ENCODE measurements at regions not wholly inside any gene's neighbourhood (a gene's known extent, or its start where the extent isn't known, plus 50 kb on each side); places are given as distances from the start of the nearest gene placed in this dataset.
"Not testable (repeated sequence)": the region's sequence is repeated elsewhere in the genome, so short reads cannot be mapped to it uniquely, and the experiment has no call there.

DNA sequence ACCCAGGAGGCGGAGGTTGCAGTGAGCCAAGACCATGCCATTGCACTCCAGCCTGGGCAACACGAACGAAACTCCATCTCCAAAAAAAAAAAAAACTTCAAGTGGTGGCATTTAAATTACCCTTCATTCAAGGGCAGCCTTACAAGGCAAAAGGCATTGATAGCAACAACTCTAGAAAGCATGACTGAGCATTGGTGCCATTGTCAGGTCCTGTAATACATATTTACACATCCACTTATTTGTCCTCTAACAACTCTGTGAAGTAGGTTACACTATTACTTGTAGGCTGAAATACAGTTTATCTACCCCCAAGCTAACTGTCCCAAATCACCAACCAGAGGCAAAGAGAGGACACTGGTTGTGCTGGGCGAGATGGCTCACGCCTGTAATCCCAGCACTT is 52.7 kb upstream of the LARP1 start:
- ChIA-PET POLR2A (no interaction called here), CTCF (no interaction called here)
- Mint-ChIP-seq H3K4me3 (no peak overlapping the region), H3K27me3 (peaks cover 1% of the 10 kb centered on the region), H3K27ac (no peak overlapping the region), H3K4me1 (no peaks in the 10 kb centered on the region), H3K36me3 (ENCODE audit: low read depth) (no peaks in the 10 kb centered on the region), H3K9me3 (ENCODE audit: low read depth) (no peaks in the 10 kb centered on the region)
- DNase-seq (no peak), ATAC-seq (no peak)
- intact Hi-C loops (cut with DNase I, micrococcal nuclease) = no loop called here

DNA sequence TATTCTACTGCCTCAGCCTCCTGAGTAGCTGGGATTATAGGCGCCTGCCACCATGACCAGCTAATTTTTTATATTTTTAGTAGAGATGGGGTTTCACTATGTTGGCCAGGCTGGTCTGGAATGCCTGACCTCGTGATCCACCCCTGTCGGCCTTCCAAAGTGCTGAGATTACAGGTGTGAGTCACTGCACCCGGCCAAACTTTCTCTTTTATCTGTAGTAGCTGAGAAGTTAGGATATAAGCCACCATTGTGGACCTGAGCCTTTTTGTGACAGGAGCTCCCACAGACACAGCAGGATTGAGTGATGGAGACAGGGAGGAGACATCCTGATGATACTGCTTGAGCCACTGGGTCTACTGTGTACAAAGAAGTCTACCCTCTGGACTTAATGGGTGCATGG is 53.5 kb upstream of the LARP1 start:
- H3K4me3 Mint-ChIP-seq; CTCF ChIA-PET; intact Hi-C loops (cut with DNase I, micrococcal nuclease); DNase-seq; H3K27ac Mint-ChIP-seq; ATAC-seq; H3K27me3 Mint-ChIP-seq; H3K36me3 Mint-ChIP-seq (ENCODE audit: low read depth); H3K4me1 Mint-ChIP-seq; H3K9me3 Mint-ChIP-seq (ENCODE audit: low read depth); POLR2A ChIA-PET: not testable (repeated sequence)

DNA sequence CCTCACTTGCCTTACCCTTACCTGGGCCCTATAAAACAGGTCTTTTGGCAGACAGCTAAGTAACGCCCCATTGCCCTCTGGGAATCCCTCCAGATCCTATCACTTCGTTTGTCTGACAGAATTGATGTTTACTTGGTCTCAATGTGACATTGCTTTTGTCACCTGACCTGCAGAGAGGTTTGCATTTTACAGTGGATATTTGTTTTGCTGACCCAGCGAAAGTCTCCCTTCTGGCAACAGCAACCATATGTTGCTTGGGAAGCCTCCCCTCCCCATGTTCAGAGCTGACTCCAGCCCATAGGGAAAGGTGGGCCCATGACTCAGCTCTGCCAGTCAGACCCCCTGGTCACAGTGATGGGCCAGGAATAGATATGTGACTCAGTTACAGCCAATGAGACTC is 54.0 kb upstream of the LARP1 start:
- ATAC-seq (no peak), DNase-seq (no peak)
- intact Hi-C loops (cut with DNase I, micrococcal nuclease) = no loop called here
- H3K36me3 Mint-ChIP-seq (ENCODE audit: low read depth) = no peaks in the 10 kb centered on the region
- H3K27me3 Mint-ChIP-seq = peaks cover 2% of the 10 kb centered on the region
- H3K4me3 Mint-ChIP-seq = no peak overlapping the region
- no peaks in the 10 kb centered on the region for H3K9me3 Mint-ChIP-seq (ENCODE audit: low read depth)
- CTCF ChIA-PET = no interaction called here
- POLR2A ChIA-PET = no interaction called here
- H3K27ac Mint-ChIP-seq = no peak overlapping the region
- H3K4me1 Mint-ChIP-seq = no peaks in the 10 kb centered on the region

DNA sequence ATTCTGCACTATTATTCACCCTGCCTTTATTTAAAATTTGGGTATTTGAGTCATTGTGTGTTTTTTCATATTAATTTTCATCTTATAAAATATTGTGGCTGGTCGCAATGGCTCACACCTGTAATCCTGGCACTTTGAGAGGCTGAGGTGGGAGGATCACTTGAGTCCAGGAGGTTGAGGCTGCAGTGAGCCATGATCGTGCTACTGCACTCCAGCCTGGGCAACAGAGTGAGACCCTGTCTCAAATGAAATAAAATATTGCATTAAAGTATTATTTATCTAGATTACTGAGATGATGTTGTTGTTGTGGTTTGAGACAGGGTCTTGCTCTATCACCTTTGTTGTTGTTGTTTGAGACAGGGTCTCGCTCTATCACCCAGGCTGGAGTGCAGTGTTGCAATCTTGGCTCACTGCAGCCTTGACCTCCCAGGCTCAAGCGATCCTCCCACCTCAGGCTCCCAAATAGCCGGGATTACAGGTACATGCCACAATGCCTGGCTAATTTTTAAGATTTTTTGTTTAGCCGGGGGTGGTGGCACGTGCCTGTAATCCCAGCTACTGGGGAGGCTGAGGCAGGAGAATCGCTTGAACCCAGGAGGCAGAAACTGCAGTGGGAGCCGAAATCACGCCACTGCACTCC is 54.8 kb upstream of the LARP1 start:
- DNase-seq; H3K4me1 Mint-ChIP-seq; H3K9me3 Mint-ChIP-seq (ENCODE audit: low read depth); H3K27ac Mint-ChIP-seq; POLR2A ChIA-PET; ATAC-seq; intact Hi-C loops (cut with DNase I, micrococcal nuclease); H3K36me3 Mint-ChIP-seq (ENCODE audit: low read depth); H3K4me3 Mint-ChIP-seq; H3K27me3 Mint-ChIP-seq: not testable (repeated sequence)
- CTCF ChIA-PET = interaction anchor here (1.0 to 1.5 kb wide), 2 partner anchors 14 to 16 kb away, joined by 3 to 4 read pairs; no protein-coding TSS in a partner anchor

DNA sequence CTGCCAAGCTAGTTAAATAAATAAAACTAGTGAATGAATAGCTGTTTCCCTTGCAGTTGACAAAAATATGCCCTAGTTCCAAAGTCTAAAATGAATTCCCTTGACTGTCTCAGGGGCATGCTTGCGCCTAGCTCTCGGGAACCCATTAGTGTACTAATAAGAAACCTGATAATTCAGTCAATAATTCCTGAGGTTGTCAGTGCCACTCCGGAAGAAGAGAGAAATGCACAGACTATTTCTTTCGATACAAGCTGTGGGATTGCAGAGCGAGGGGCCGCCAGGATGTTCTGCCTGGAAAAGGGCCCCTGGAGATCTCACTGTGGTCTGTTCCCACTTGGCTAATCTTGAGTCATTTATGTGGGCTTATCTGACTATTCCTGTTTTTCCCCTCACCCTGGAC is 56.4 kb upstream of the LARP1 start:
- Mint-ChIP-seq H3K4me3 (no peak overlapping the region), H3K27ac (no peak overlapping the region), H3K36me3 (ENCODE audit: low read depth) (no peaks in the 10 kb centered on the region), H3K4me1 (no peaks in the 10 kb centered on the region), H3K27me3 (peaks cover 2% of the 10 kb centered on the region), H3K9me3 (ENCODE audit: low read depth) (no peaks in the 10 kb centered on the region)
- ChIA-PET POLR2A (no interaction called here), CTCF (interaction anchor here (1.5 to 1.7 kb wide), 2 partner anchors 17 to 48 kb away, joined by 4 read pairs; no protein-coding TSS in a partner anchor)
- no peak for DNase-seq
- intact Hi-C loops (cut with DNase I, micrococcal nuclease) = no loop called here
- ATAC-seq = no peak

DNA sequence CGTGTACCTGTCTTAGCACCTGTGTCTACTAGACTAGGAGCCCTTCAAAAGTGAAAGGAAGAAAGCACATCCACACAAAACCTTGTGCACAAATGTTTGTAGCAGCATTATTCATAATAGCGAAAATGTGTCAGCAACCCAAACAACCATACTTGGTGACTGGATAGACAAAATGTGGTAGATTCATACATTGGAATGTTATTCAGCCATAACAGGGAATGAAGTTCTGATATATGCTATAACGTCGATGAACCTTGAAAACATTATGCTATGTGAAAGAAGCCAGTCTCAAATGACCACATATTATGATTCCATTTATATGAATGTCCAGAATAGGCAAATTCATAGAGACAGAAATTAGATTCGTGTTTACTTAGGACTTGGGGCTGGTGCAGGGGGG is 57.8 kb upstream of the LARP1 start:
- Mint-ChIP-seq H3K4me1 (no peaks in the 10 kb centered on the region), H3K9me3 (ENCODE audit: low read depth) (no peaks in the 10 kb centered on the region), H3K4me3 (no peak overlapping the region), H3K27ac (no peak overlapping the region), H3K27me3 (peaks cover 5% of the 10 kb centered on the region), H3K36me3 (ENCODE audit: low read depth) (no peaks in the 10 kb centered on the region)
- intact Hi-C loops (cut with DNase I, micrococcal nuclease) = no loop called here
- no peak for DNase-seq
- ChIA-PET POLR2A (no interaction called here), CTCF (interaction anchor here (1.7 kb wide), 1 partner anchor 47 kb away, joined by 4 read pairs; no protein-coding TSS in a partner anchor)
- ATAC-seq = no peak

DNA sequence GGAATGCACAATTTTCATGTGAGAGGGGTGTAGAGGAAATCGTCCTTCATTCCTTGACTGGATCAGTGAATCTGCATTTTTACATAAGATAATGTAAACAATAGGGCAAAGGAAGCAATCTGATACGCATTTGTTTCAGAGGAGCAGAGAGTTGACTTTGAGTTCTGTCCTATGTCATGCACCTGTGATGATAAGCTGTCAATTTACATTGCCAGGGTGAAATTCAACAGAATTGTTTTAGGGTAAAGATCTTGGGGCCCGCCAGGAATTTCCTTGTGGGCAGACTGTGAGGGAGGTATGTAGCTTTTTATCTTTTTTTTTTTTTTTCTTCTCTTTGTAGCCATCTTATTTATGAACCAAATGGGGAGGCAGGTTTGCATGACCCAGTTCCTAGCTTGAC is 58.3 kb upstream of the LARP1 start:
- ChIA-PET CTCF (interaction anchor here (1.7 kb wide), 1 partner anchor 46 kb away, joined by 4 read pairs; no protein-coding TSS in a partner anchor), POLR2A (no interaction called here)
- DNase-seq (no peak), ATAC-seq (no peak)
- no peaks in the 10 kb centered on the region for H3K4me1 Mint-ChIP-seq
- intact Hi-C loops (cut with DNase I, micrococcal nuclease) = no loop called here
- H3K36me3 Mint-ChIP-seq (ENCODE audit: low read depth) = no peaks in the 10 kb centered on the region
- H3K27ac Mint-ChIP-seq = no peak overlapping the region
- no peaks in the 10 kb centered on the region for H3K9me3 Mint-ChIP-seq (ENCODE audit: low read depth)
- peaks cover 10% of the 10 kb centered on the region for H3K27me3 Mint-ChIP-seq
- no peak overlapping the region for H3K4me3 Mint-ChIP-seq

DNA sequence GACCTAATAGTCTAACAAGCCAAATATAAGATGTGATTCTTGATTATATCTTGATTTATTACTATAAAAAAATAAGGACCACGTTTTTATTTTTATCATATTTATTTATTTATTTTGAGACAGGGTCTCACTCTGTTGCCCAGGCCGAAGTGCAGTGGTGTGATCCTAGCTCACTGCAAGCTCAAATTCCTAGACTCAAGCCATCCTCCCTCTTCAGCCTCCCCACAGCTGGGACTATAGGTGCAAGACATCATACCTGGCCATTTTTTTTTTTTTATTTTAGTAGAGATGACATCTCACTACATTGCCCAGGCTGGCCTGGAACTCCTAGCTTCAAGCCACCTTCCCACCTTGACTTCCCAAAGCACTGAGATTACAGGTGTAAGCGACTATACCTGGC is 61.0 kb upstream of the LARP1 start:
- ATAC-seq = no peak
- POLR2A ChIA-PET = no interaction called here
- H3K9me3 Mint-ChIP-seq (ENCODE audit: low read depth) = no peaks in the 10 kb centered on the region
- intact Hi-C loops (cut with DNase I, micrococcal nuclease) = no loop called here
- H3K4me3 Mint-ChIP-seq = no peak overlapping the region
- DNase-seq = no peak
- CTCF ChIA-PET = no interaction called here
- peaks cover 12% of the 10 kb centered on the region for H3K27me3 Mint-ChIP-seq
- H3K36me3 Mint-ChIP-seq (ENCODE audit: low read depth) = no peaks in the 10 kb centered on the region
- H3K27ac Mint-ChIP-seq = no peak overlapping the region
- no peaks in the 10 kb centered on the region for H3K4me1 Mint-ChIP-seq

DNA sequence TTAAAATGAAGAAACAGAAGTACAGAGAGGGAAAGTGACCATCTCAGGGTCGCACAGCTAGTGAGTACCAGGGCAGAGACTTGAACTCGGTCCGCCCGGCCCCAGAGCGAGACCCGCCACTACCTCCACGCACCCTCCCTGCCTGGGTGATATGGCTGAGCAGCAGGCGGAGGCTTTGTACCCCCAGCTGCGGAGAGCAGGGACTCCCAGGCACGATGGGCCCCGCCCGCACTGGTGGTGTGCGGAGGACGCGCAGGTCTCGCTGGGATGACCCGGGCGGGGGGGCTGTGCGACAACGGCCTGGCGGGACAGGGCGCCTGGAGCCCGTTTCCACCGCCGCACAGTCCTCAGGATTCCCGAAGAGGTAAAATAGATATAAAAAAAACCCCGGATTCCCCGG is 64.7 kb upstream of the LARP1 start:
- intact Hi-C loops (cut with DNase I, micrococcal nuclease) = no loop called here
- no peaks in the 10 kb centered on the region for H3K4me1 Mint-ChIP-seq
- DNase-seq = no peak
- POLR2A ChIA-PET = no interaction called here
- H3K36me3 Mint-ChIP-seq (ENCODE audit: low read depth) = no peaks in the 10 kb centered on the region
- H3K4me3 Mint-ChIP-seq = no peak overlapping the region
- H3K27me3 Mint-ChIP-seq = peaks cover 14% of the 10 kb centered on the region
- no peak for ATAC-seq
- CTCF ChIA-PET = no interaction called here
- no peak overlapping the region for H3K27ac Mint-ChIP-seq
- no peaks in the 10 kb centered on the region for H3K9me3 Mint-ChIP-seq (ENCODE audit: low read depth)

DNA sequence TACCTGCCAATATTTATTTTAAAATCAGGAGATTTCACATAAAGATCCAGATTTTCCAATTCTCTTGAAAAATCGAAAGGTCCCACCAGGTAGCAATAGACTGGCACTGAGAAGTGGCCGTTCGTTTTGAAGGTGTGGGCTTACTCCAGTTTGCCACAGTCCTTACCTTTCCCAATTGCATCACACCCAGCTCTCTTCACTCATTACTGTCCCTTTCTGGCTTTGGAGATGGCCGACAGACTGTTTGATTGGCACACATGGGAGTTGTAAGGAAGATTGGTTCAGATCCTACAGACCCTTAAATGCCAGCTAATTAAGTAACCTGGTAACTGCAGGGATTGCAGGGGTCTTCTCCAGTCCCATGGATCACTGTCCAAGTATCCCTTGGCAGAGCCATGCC is 68.7 kb upstream of the LARP1 start:
- Mint-ChIP-seq H3K9me3 (ENCODE audit: low read depth) (no peaks in the 10 kb centered on the region), H3K36me3 (ENCODE audit: low read depth) (no peaks in the 10 kb centered on the region), H3K4me1 (peaks cover 5% of the 10 kb centered on the region), H3K27me3 (peaks cover 14% of the 10 kb centered on the region), H3K27ac (no peak overlapping the region), H3K4me3 (no peak overlapping the region)
- ATAC-seq (no peak), DNase-seq (no peak)
- ChIA-PET POLR2A (no interaction called here), CTCF (no interaction called here)
- intact Hi-C loops (cut with DNase I, micrococcal nuclease) = no loop called here

DNA sequence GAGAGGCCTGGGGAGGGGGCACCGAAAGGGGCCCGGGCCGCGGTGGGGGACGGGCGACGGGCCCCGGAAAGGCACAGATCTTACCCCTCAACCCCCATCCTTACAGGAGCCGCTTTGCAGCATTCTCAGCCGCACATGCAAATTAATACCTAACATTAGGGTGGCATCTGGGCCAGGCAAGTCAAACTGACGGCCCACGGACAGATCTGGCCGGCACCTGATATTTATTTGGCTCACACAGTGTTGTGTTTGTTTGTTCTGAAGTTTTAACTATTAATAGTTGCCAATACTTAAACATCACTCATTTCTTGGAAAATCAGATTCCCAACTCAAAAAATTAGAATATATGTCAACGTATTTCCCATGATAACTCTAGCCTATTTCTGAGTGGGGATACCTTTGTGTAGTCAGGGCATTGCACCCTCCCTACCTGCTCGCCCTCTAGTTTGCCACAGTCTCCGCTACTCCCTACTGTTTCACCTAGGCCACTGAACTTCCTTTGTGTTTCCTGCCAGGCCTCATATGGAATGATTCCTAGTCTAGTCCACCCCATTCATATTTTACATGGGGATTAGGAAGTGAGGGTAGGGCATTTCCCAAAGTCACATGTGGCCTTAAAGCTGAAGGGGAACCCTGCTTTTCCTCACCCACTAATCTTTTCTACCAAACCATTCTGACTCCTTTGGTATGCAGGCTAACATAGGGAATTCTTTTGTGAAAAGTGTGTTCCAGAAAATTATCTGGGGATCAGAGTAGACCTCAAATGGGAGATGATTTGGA is 71.9 kb upstream of the LARP1 start:
- POLR2A ChIA-PET = interaction anchor here (0.6 kb wide), 1 partner anchor 155 kb away, joined by 4 read pairs; no protein-coding TSS in a partner anchor
- peaks cover 11% of the 10 kb centered on the region for H3K27me3 Mint-ChIP-seq
- CTCF ChIA-PET = interaction anchor here (2.0 kb wide), 1 partner anchor 33 kb away, joined by 10 read pairs; no protein-coding TSS in a partner anchor
- no peaks in the 10 kb centered on the region for H3K36me3 Mint-ChIP-seq (ENCODE audit: low read depth)
- peak; percentile 38 for ATAC-seq
- peak overlapping the region; percentile 56 for H3K4me3 Mint-ChIP-seq
- peaks cover 5% of the 10 kb centered on the region for H3K4me1 Mint-ChIP-seq
- no peak overlapping the region for H3K27ac Mint-ChIP-seq
- no peaks in the 10 kb centered on the region for H3K9me3 Mint-ChIP-seq (ENCODE audit: low read depth)
- DNase-seq = no peak
- intact Hi-C loops (cut with DNase I, micrococcal nuclease) = loop anchor here in 1 of 2 experiments (2.0 kb wide), 1 partner anchor 72 kb away; the partner anchor contains the start of gene LARP1

DNA sequence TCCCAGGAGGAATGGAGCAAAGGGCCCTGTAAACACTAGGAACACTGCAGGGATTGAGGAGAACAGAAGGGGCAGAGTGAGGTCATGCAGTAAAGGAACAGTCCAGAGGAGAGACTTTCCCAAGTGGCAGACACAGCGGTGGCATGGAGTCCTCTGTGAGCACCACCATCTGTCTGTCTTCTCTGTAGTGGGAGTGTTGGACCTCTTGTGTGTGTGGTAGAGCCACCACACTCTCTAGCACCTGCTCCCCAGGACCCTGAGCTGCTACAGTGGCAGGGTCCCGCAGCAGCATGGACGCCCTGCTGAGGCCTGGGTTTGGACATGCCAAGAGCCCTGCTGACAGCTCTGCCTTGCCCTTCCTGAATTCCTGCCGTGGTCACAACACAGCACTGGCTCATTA is 75.7 kb upstream of the LARP1 start:
- POLR2A ChIA-PET = no interaction called here
- peaks cover under 1% of the 10 kb centered on the region for H3K9me3 Mint-ChIP-seq (ENCODE audit: low read depth)

More for the DNA sequence above, 75.7 kb upstream of the LARP1 start:
- CTCF ChIA-PET = no interaction called here
- no peak overlapping the region for H3K27ac Mint-ChIP-seq
- intact Hi-C loops (cut with DNase I, micrococcal nuclease) = no loop called here
- H3K27me3 Mint-ChIP-seq = peaks cover 3% of the 10 kb centered on the region
- H3K4me1 Mint-ChIP-seq = peaks cover 5% of the 10 kb centered on the region
- H3K36me3 Mint-ChIP-seq (ENCODE audit: low read depth) = no peaks in the 10 kb centered on the region
- DNase-seq (no peak), ATAC-seq (no peak)
- H3K4me3 Mint-ChIP-seq = no peak overlapping the region

Data from activated CD4-positive, alpha-beta T cell treated with anti-CD3 and anti-CD28 coated beads for 36 hours (primary cell).